Smooth muscle cell (in vitro differentiated cells): ENCODE measurements at regions not wholly inside any gene's neighbourhood (a gene's known extent, or its start where the extent isn't known, plus 50 kb on each side); places are given as distances from the start of the nearest gene placed in this dataset.

ENCODE experiments used
- DNase-seq: peaks from one replicate; lab custom pipeline; 2025; ENCODE audit not compliant: unreplicated experiment; lab: John Stamatoyannopoulos, UW
- H2AFZ ChIP-seq: fragments of 200-600 bp; sonication (generic); 2 replicates; pipeline ENCODE4 v1.6.0; 2016; ENCODE audit warnings: antibody characterized with exemption, low read depth, mild to moderate bottlenecking
- H3F3A ChIP-seq: fragments of 200-600 bp; sonication (generic); 2 replicates; pipeline ENCODE4 v1.6.0; 2017; ENCODE audit warnings: antibody characterized with exemption, low read depth
- H3K27ac ChIP-seq: fragments of 200-600 bp; sonication (generic); 2 replicates; pipeline ENCODE4 v1.5.1; 2016; ENCODE audit warnings: low read depth, mild to moderate bottlenecking
- H3K27me3 ChIP-seq: fragments of 200-600 bp; sonication (generic); 2 replicates; pipeline ENCODE4 v1.6.1; 2016; ENCODE audit warnings: low read depth, mild to moderate bottlenecking
- H3K36me3 ChIP-seq: fragments of 200-600 bp; sonication (generic); 2 replicates; pipeline ENCODE4 v1.5.1; 2016; ENCODE audit warnings: low read depth
- H3K4me1 ChIP-seq: fragments of 200-600 bp; sonication (generic); 2 replicates; pipeline ENCODE4 v1.5.1; 2016; ENCODE audit warnings: low read depth
- H3K4me2 ChIP-seq: fragments of 200-600 bp; sonication (generic); 2 replicates; pipeline ENCODE4 v1.6.0; 2016; ENCODE audit warnings: mild to moderate bottlenecking
- H3K4me3 ChIP-seq: fragments of 200-600 bp; sonication (generic); 2 replicates; pipeline ENCODE4 v1.5.1; 2016; ENCODE audit warnings: mild to moderate bottlenecking
- H3K79me2 ChIP-seq: fragments of 200-600 bp; sonication (generic); 2 replicates; pipeline ENCODE4 v1.6.0; 2016; ENCODE audit warnings: low read depth, mild to moderate bottlenecking
- H3K9ac ChIP-seq: fragments of 200-600 bp; sonication (generic); 2 replicates; pipeline ENCODE4 v1.6.0; 2016; ENCODE audit warnings: low read depth
- H3K9me3 ChIP-seq: fragments of 200-600 bp; sonication (generic); replicated peaks from 2 replicates; pipeline ENCODE4 v1.5.1; 2016; ENCODE audit warnings: low read depth
- H4K20me1 ChIP-seq: fragments of 200-600 bp; sonication (generic); 2 replicates; pipeline ENCODE4 v1.6.0; 2016; ENCODE audit warnings: low read depth
- whole genome bisulfite sequencing: methylation state at CpG from one replicate; pipeline ENCODE4 v1.1.7; 2016; ENCODE audit warnings: low lambda C conversion rate; 5-methylcytosine and 5-hydroxymethylcytosine counted together
- TF ChIP-seq, protein P1 (sequence below): fragments of 200-600 bp; sonication (generic); IDR thresholded peaks from 2 replicates; pipeline ENCODE4 v1.5.1; 2017; ENCODE audit warnings: borderline replicate concordance, mild to moderate bottlenecking, antibody characterized with exemption; ENCODE audit not compliant: insufficient read depth, poor library complexity, severe bottlenecking

GRCh38 chr20:48211238-48211637, 426.0 kb upstream of the SULF2 start:
- no peak overlapping the region for H2AFZ ChIP-seq
- H3K27me3 ChIP-seq, result no peaks in the 10 kb centered on the region
- no peaks in the 10 kb centered on the region for H3K9me3 ChIP-seq
- no peak overlapping the region for H3K9ac ChIP-seq
- H3K79me2 ChIP-seq, result no peaks in the 10 kb centered on the region
- H3K4me1 ChIP-seq, result peaks cover 1% of the 10 kb centered on the region
- H4K20me1 ChIP-seq, result no peaks in the 10 kb centered on the region
- H3K27ac ChIP-seq, result no peak overlapping the region
- no peaks in the 10 kb centered on the region for H3F3A ChIP-seq
- WGBS, result 56% methylated on average over 3 of the region's 3 CpGs
- H3K36me3 ChIP-seq, result no peaks in the 10 kb centered on the region
- TF ChIP-seq, protein P1, sequence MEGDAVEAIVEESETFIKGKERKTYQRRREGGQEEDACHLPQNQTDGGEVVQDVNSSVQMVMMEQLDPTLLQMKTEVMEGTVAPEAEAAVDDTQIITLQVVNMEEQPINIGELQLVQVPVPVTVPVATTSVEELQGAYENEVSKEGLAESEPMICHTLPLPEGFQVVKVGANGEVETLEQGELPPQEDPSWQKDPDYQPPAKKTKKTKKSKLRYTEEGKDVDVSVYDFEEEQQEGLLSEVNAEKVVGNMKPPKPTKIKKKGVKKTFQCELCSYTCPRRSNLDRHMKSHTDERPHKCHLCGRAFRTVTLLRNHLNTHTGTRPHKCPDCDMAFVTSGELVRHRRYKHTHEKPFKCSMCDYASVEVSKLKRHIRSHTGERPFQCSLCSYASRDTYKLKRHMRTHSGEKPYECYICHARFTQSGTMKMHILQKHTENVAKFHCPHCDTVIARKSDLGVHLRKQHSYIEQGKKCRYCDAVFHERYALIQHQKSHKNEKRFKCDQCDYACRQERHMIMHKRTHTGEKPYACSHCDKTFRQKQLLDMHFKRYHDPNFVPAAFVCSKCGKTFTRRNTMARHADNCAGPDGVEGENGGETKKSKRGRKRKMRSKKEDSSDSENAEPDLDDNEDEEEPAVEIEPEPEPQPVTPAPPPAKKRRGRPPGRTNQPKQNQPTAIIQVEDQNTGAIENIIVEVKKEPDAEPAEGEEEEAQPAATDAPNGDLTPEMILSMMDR, result no peak
- H3K4me3 ChIP-seq, result no peak overlapping the region
- H3K4me2 ChIP-seq, result no peak overlapping the region
- DNase-seq, result no peak

DNA sequence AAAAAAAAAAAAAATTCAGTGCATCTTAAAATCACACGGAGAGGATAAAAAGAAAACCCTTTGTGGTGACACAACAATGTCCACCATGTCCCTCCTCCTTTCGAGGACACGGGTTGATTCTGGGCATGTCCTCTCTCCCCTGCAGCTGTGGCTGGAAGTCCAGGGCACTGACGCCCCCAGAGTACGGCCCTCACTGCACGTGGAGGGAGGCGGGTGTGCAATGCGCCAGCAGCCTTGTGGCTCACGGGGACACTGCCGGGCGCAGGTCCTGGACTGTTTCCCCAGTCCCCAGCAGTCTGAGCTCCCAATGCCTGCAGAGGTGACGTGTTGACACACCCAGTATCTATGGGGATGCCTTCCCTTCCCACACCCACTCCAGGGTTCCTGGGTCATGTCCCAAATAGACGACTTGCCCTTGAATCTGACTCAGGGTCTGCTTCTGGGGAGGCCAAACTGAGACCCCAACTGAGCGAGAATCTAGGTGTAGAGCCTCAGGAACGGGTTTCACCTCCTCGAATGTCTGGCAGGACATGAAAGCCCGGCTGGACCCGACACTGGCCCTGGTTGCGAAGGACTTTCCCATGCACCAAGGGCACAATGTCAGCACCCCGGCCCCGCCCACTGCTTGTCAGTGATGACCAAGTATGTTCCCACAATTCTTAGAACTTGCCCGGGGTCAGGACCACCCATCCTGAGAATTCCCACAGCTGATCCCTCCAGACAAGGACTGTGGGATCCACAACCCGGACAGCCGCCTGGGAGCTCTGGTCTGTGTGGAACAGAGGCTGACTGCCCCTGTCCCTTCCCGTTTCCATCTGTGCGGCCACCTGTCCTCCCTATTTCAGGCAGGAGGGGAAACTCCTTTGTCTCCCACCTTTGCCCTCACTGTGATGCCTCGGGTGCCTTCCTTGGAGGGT, 425.1 kb upstream of the SULF2 start:
- no peak overlapping the region for H2AFZ ChIP-seq
- no peaks in the 10 kb centered on the region for H3K9me3 ChIP-seq
- no peak overlapping the region for H3K27ac ChIP-seq
- WGBS, result 94% methylated on average over 27 of the region's 27 CpGs
- H3F3A ChIP-seq, result no peaks in the 10 kb centered on the region
- H3K79me2 ChIP-seq, result no peaks in the 10 kb centered on the region
- H3K9ac ChIP-seq, result no peak overlapping the region
- H3K4me3 ChIP-seq, result no peak overlapping the region
- TF ChIP-seq, protein P1, result no peak
- H3K4me2 ChIP-seq, result no peak overlapping the region
- H3K4me1 ChIP-seq, result peaks cover 10% of the 10 kb centered on the region
- H3K27me3 ChIP-seq, result no peaks in the 10 kb centered on the region
- no peaks in the 10 kb centered on the region for H3K36me3 ChIP-seq
- no peak for DNase-seq
- H4K20me1 ChIP-seq, result no peaks in the 10 kb centered on the region

DNA sequence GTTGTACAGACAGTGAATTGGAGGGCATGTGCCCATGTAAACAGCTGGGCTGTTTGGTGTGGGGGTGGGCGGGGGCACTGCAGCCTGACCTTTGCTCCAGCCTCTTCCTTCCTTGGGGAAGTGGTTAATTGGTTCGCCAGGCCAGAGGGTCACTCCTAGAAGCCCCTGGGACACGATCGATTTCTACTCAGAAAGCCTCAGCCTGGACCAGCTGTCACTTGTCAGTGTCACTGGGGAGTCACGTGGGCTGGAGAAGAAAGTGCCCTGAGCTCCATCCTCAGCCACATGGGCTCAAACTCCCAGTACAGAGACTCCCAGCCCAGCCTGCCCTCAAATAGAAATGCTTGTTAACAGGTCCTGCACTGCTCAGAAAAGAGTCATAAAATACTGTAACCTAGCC, 423.8 kb upstream of the SULF2 start:
- no peak for DNase-seq
- Histone ChIP-seq H3K4me3 (no peak overlapping the region), H3K36me3 (no peaks in the 10 kb centered on the region), H2AFZ (no peak overlapping the region), H3K4me2 (no peak overlapping the region), H3K9me3 (no peaks in the 10 kb centered on the region), H4K20me1 (no peaks in the 10 kb centered on the region), H3K9ac (no peak overlapping the region), H3K79me2 (no peaks in the 10 kb centered on the region), H3K27ac (no peak overlapping the region), H3K27me3 (no peaks in the 10 kb centered on the region), H3K4me1 (peaks cover 13% of the 10 kb centered on the region), H3F3A (no peaks in the 10 kb centered on the region)
- TF ChIP-seq, protein P1, result no peak
- WGBS, result 75% methylated on average over 5 of the region's 5 CpGs

DNA sequence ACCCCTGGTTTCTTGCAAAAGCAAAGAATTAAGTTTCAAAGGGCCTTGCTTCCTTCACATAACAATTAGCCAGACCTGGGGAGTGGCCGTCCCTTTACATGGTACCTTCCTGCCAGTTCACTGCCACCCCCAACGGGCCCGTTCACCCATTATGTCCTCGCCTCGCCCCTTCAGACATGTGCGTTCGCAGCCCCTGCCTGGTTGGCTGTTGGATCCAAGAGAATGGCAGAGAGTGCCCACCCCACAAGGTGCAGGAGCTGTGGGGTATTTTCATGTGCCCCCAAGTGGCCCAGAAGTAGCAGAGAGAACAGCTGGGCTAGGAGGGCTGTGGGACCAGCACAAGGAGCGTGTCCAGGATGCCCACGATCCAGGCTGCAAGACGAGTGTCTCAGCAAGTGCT, 422.9 kb upstream of the SULF2 start:
- DNase-seq, result no peak
- no peak overlapping the region for H3K4me2 ChIP-seq
- no peak overlapping the region for H3K4me3 ChIP-seq
- H3K9ac ChIP-seq, result no peak overlapping the region
- H3K27ac ChIP-seq, result no peak overlapping the region
- no peaks in the 10 kb centered on the region for H4K20me1 ChIP-seq
- WGBS, result 96% methylated on average over 10 of the region's 10 CpGs
- H3K9me3 ChIP-seq, result no peaks in the 10 kb centered on the region
- H2AFZ ChIP-seq, result no peak overlapping the region
- no peaks in the 10 kb centered on the region for H3K27me3 ChIP-seq
- no peaks in the 10 kb centered on the region for H3K36me3 ChIP-seq
- TF ChIP-seq, protein P1, result no peak
- H3K79me2 ChIP-seq, result no peaks in the 10 kb centered on the region
- H3F3A ChIP-seq, result no peaks in the 10 kb centered on the region
- H3K4me1 ChIP-seq, result peaks cover 13% of the 10 kb centered on the region
